ENCODE measurements at regions not wholly inside any gene's neighbourhood (a gene's known extent, or its start where the extent isn't known, plus 50 kb on each side); places are given as distances from the start of the nearest gene placed in this dataset.
"Not testable (repeated sequence)": the region's sequence is repeated elsewhere in the genome, so short reads cannot be mapped to it uniquely, and the experiment has no call there.

DNA sequence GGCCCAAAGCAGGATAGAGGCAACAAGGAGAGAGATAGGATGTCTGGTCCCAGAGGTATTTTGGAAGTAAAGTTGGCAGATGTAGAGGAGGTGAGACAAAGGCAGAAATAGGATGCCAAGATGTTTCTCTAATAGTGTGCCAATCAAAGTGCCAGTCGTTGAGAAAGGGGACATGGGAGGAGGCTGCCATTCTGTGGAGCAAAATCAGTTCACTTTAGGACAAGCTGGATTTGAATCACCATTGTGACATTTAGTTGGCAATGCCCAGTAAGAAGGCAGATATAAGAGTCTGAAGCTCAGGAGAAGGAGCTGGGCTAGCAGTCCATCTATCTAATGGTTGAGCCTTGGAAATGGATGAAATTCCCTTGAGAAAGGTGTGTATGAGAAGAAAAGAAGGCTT, 53.8 kb downstream of the ADRB2 start:
- DNase-seq (ENCODE audit: low spot score), result no peak

GRCh38 chr5:148880696-148881095, 54.3 kb downstream of the ADRB2 start:
- DNase-seq (ENCODE audit: low spot score), result no peak

DNA sequence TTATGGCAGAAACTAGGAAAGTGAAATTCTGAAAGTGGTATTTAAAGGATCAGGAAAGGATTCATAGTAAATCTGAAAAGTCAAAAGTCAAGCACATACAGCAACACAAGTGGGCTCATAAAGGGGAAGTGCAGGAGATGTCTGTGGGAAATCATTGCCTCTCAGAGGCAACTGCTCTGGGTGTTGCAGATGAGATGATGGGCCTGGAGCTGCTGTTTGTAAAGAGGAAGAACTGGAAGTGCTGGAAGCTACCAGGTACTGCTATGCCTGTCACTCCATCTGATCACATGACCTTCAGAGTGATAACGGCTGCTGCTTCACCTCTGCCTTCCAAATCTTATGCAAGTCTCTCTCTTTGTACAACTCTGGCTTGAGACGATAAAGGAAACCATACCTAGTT, 55.9 kb downstream of the ADRB2 start:
- no peak for DNase-seq (ENCODE audit: low spot score)

- DNase-seq (ENCODE audit: low spot score), result no peak
Observed at GRCh38 chr5:148884339-148885020, 58.1 kb downstream of the ADRB2 start.

GRCh38 chr5:148887123-148887881, 60.9 kb downstream of the ADRB2 start:
- DNase-seq (ENCODE audit: low spot score), result no peak

GRCh38 chr5:148889936-148890335, 63.5 kb downstream of the ADRB2 start:
- not testable (repeated sequence) for DNase-seq (ENCODE audit: low spot score)

GRCh38 chr5:148895441-148895840, 69.0 kb downstream of the ADRB2 start:
- not testable (repeated sequence) for DNase-seq (ENCODE audit: low spot score)

GRCh38 chr5:148897842-148898241, 71.4 kb downstream of the ADRB2 start:
- DNase-seq (ENCODE audit: low spot score), result no peak

GRCh38 chr5:148898413-148899075, 72.1 kb downstream of the ADRB2 start:
- DNase-seq (ENCODE audit: low spot score), result no peak

- DNase-seq (ENCODE audit: low spot score), result no peak
Observed at GRCh38 chr5:148899993-148900392, 73.6 kb downstream of the ADRB2 start.

GRCh38 chr5:148902478-148902877, 76.1 kb downstream of the ADRB2 start:
- no peak for DNase-seq (ENCODE audit: low spot score)

- DNase-seq (ENCODE audit: low spot score), result no peak
Observed at GRCh38 chr5:148903587-148903986, 77.2 kb downstream of the ADRB2 start.

DNA sequence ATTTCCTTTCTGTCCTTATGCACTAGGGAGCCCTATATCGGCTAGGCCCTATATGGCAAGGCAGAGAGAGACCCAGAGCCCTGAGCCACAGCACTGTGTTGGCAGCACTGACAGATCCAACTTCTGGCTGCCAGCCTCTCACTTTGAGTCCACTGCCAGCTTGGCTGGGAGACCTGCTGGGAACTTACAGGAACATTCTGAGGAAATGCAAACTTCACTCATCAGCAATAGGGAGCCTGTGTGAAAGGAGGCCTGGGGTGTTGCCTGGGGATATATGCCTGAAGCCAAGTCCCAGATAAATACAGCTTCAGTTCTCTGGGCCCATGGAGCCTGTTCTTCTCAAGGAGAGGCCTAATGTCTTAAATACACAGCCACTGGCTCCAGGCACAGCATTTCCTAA, 78.0 kb downstream of the ADRB2 start:
- no peak for DNase-seq (ENCODE audit: low spot score)

- DNase-seq (ENCODE audit: low spot score), result no peak
Observed at GRCh38 chr5:148905541-148905940, 79.1 kb downstream of the ADRB2 start.

DNA sequence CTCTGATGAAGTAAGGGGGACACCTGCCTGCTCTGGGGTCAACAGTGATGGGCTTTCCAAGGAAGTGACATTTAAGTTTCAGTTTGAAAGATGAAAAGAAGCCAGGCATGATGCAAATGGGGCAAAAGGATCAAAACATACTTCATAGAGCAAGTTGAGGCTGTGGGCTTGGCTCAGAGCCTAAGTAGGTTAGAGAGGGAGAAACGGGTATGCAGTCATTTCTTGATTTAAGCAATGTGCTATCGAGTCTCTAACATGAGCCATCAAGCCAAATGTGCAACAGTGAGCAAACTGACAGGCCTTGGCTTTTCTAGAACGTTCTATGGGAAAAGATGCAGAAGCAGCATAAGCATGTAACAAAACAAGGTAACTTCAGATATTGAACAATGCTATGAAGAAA, 80.6 kb downstream of the ADRB2 start:
- no peak for DNase-seq (ENCODE audit: low spot score)

- DNase-seq (ENCODE audit: low spot score), result no peak
Observed at GRCh38 chr5:148909040-148909439, 82.6 kb downstream of the ADRB2 start.

DNA sequence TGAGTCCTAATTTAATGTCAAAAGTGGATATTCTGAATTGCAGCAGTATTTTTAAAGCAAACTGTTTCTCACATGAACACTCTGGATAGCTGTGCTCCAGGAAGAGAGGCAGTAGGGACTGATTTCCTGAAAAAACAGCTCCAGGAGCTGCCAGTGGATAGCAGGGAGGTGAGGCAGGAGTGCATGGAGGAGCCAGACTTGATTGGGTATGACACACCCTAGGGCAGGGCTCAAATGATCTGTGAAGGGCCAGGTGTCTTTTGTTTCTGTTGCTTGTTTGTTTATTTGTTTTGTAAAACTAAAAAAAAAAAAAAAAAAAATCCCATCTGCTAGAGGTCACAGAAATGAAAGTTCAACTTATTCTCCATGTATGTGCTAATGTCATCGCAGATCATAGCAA, 83.4 kb downstream of the ADRB2 start:
- DNase-seq (ENCODE audit: low spot score), result no peak

- DNase-seq (ENCODE audit: low spot score), result no peak
Observed at GRCh38 chr5:148910216-148910615, 83.8 kb downstream of the ADRB2 start.

DNA sequence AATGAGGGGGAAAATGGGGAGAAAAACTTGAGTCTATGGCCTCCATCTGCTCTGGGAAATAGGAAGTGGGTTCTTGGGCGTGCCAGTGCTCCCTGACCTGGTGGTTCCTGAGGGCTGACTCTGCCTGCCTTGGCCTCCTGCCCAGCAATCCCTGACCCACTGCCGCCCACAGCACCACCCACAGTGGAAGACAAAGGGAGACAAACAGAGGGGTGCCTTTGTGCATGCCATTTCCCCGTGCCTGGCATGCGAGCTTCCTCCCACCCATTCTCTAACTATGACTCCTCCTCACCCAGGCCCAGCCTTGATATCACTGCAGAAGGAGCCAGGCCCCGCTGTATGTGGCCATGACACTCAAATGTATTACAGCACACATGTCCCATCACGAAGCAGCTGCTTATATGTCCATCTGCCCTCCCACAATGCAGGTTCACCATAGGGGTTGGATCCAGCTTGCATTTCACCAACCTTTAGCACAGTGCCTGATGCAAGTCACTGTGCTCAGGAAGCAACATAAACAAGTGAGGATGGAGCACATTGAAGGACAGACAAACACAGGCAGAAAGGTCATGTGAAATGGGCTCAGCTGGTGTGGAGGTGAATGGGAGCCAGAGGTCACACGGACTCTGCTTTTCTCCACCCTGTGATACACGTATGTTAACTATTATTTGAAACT, 84.4 kb downstream of the ADRB2 start:
- no peak for DNase-seq (ENCODE audit: low spot score)

DNA sequence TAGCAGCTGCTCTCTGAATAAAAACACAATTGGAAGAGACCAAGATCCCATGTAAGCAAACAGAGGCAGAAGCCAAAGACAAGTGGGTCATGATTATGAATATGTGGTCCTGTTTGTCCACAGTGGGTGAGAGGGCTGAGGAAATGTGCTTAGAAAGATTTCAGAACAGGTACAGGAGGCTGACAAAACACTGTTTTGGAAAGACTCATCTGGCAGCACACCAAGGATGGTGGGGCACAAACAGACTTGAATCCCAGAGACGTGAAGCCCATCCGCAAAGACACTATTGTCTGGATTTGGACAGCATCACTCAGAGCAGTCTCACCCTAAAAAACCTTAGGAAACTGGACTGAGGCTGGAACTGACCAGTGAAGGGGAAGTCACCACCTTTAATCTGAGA, 85.0 kb downstream of the ADRB2 start:
- DNase-seq (ENCODE audit: low spot score), result no peak

DNA sequence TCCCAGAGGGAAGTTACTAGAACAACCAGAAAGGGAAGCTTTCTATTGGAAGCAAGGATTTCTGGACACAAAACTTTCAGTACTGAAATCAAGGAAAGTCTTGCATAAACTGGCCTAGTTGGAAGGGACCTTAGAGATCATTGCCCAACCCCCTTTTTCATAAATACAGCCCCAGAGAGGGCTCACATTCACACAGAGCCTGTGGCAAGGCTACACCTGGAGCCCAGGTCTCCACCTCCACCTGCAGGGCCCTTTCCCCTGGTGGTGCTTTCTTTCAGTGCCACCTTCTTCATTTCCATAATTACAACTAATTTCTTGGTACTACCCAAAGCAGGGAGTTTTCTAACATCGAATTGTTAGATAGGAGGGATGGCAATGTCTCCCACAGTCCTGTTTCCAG, 85.7 kb downstream of the ADRB2 start:
- no peak for DNase-seq (ENCODE audit: low spot score)

DNA sequence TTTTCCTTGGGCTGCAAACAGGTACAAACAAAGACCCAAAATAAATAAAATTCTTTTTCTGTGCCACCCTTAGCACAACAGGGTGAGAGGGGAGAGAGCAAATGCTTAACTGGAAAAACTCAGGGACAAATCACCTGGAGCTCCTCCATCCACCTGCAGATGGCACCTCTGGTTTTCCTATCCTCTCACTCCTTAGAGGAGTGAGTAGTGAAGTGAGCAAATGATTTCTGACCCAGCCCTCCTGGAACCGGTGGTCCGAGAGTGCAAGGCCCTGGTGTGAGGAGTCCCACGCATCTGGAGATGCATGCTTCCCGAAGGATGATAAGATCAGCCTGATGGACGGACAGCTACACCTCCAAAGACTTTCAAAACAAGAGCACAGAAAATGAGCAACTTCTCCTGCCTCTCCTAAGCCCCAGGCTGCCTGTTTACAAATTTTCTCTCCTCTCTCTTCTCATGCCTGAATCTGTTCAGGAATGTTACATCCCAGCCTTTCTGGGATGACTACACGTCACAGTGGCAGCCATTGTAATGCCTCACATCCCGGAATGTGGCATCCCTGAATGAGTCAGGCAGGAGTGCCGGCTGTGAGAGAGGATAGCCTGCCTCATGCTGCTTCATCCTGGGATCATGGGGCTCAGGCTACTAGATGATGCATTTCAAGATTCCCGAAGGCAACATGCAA, 86.4 kb downstream of the ADRB2 start:
- DNase-seq (ENCODE audit: low spot score), result peak; percentile 82

Measured in RKO (cell line).